IPS DF 19.7 (cell line): ENCODE measurements at regions not wholly inside any gene's neighbourhood (a gene's known extent, or its start where the extent isn't known, plus 50 kb on each side); places are given as distances from the start of the nearest gene placed in this dataset.

Source experiments
- DNase-seq: peaks from one replicate; pipeline ENCODE4 v3.0.0-alpha.2; 2013; ENCODE audit warnings: low read depth, low spot score

- no peak for DNase-seq
Observed at GRCh38 chr11:8740129-8740528, 57.5 kb downstream of the RPL27A start.

- no peak for DNase-seq
Observed at GRCh38 chr11:8744423-8744822, 61.8 kb downstream of the RPL27A start.

DNA sequence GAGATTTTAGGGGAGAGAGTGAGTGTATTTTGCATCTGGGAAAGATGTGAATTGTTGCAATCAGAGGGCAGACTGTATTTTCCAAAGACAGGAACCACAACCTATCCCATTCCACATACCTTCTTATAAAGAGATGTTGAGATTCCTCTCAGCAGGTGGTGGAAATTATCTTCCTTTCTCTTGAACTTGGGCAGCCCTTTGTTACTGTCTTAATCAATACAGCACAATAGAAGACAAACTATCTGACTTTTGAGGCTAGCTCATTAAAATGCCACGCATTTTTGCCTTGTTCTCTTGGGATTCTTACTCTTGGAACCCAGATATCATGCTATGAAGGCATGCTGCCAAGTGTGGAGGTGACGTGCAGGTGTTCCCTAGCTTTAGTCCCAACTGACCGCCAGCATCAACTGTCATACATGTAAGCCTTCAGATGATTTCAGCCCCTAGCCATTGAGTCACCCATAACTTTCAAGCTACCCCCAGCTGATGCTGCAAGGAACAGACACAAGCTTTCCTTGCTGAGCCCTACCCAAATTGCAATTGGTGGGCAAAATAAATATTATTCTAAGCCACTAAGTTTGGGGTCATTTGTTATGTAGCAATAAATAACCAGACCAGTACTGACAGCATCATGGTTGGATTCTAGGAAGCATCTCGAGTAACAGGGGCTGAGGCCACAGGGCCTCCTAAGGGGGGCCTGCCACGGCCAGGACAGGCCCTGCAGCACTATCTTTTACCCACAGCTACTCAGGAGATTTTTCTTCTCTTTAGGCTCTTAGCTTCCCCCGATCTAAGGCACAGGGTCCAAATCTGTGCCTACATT lies 63.0 kb downstream of the RPL27A start:
- DNase-seq = no peak

DNA sequence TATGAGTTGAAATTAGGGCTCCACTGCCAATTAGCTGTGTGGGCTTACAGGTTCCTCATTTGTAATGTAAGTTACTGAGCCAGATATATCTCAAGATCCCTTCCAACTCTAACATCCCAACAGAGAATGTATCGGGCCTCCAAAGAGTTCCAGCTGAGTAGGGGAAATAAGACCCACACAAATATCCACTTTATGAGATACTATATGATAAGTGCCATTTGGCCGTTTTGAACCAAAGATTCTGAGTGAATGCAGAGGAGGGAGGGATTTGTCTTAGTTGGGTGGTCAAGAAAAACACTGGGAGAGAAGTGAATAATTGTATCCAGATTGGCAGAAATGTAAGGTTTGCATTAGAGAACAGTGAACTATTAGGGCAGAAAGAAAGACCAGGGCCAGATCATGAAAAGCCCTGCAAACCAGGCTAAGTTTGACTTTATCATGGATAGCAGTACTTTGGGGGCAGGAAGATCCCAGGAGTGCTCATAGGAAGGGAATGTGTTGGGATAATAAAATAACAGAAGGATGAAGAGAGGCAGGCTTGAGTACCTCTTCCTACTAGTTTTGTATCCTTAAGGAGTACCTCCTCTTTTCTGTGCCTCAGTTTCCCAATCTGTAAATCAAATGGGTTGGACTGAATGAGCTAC lies 63.9 kb downstream of the RPL27A start:
- no peak for DNase-seq

- DNase-seq = no peak
Observed at GRCh38 chr11:8747173-8747572, 64.6 kb downstream of the RPL27A start.

DNA sequence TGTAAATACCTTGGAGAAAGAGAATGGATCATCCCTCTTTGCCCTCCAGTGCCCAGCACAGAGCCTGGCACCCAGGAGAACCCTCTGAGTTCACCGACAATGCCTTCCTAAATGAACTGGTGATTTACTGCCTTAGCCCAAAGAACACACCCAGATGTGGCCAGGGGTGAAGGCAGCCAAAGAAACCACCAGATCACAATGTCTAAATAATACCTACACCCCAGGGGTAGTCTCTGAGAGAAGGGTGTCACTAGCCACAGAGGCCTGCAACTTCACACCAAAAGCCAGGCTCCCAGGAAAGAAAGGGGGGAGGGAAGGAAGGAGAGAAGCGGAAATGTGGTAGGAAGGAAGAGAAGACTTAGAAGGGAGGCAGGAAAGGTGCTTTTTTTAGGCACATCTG lies 65.7 kb downstream of the RPL27A start:
- no peak for DNase-seq

DNA sequence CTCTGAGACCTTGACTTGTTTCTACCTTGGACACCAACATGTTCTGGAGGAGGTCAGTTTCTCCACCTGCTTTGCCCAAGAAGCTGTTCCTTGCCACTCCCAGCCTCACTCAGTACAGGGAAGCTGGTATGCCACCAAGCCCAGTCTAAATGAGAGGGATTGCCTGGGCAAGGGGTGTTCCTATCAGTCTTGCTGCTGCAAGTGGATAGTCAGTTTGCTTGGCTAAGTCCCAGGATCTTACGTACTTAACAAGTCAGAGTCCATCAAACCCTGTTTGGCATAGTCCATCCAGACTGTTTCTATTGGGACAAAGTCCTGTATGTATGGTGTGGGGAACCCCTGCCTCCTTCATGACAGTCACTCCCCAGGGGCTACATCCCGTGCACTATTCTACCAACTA lies 66.6 kb downstream of the RPL27A start:
- no peak for DNase-seq

DNA sequence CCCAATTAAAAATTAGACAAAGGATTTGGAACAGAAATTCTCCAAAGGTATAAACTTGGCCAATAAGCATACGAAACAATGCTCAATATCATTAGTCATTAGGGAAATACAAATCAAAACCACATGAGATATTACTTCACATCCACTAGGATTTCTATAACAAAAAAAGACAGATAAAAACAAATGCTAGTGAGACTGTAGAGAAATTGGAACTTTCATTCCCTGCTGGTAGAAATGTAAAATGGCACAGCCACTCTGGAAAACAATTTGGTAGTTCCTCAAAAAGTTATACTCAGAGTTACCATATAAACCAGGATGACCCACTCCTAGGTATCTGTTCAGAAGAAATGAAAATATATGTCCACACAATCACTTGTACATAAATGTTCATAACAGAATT lies 71.6 kb downstream of the RPL27A start:
- no peak for DNase-seq

DNA sequence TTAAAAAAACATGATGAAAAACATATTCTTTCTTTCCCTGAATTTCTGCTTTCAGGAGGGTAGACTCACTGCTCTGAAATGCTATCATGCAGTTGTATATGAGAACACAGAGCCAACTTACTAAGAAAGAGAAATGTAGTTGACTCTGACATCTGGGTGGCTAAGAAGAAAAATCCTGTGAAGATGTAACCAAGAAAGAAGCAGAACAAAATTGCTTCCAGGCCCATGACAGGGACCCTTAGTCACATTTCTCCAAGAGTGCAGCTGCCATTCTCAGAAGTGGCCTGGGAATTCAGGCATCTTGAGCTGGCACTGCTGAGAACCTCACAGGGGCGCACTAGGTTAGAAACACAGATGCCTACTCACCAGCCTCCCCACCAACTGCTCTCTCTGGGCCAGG lies 73.6 kb downstream of the RPL27A start:
- no peak for DNase-seq

GRCh38 chr11:8757047-8757446 lies 74.5 kb downstream of the RPL27A start:
- DNase-seq = no peak

- no peak for DNase-seq
Observed at GRCh38 chr11:8757533-8757932, 74.9 kb downstream of the RPL27A start.

GRCh38 chr11:8758619-8759169 lies 76.1 kb downstream of the RPL27A start:
- DNase-seq = no peak

DNA sequence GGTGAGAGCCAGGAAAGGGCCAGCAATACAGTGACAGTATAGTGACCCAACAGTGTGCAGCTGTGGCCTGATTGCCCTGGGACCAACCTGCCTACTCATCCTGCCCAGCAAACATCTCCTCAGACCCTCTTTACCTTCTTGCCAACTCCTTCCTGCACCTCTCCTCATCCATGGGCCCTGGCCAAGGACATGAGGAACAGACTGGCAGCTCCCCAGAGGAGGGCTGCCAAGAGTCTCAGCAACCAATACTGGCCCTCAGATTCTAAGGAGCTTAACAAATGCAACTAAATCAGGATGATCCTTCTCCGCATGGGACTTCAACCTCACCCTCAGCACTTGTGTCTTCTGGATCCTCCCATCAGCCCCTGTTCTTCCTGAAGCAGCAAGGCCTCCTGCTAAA lies 77.0 kb downstream of the RPL27A start:
- no peak for DNase-seq

GRCh38 chr11:8760896-8761295 lies 78.3 kb downstream of the RPL27A start:
- DNase-seq = no peak

- no peak for DNase-seq
Observed at GRCh38 chr11:8763070-8763685, 80.6 kb downstream of the RPL27A start.

DNA sequence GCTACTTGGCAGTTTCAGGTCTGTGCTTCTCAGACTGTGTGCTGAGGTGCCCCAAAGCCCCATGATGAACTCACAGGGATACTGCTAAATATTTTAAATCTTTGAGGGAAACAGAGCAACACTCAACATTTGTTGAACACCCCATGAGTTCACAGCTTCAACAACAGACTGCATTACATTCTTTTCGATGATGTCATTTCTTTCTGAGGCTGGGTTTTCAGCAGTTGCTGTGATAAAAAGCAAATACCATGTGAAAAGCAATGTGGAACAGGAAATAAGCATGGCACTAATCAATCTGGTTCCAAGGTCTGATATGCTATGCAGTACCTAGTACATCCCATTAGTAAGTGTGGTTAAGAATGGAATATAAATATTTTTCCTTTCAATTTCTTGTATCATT lies 82.7 kb downstream of the RPL27A start:
- no peak for DNase-seq

GRCh38 chr11:8766043-8766987 lies 83.7 kb downstream of the RPL27A start:
- DNase-seq = no peak

GRCh38 chr11:8766988-8767374 lies 84.4 kb downstream of the RPL27A start:
- DNase-seq = no peak

- no peak for DNase-seq
Observed at GRCh38 chr11:8767466-8768142, 85.0 kb downstream of the RPL27A start.

GRCh38 chr11:8768625-8769333 lies 86.2 kb downstream of the RPL27A start:
- no peak for DNase-seq
